A673 (cell line): ENCODE measurements at regions not wholly inside any gene's neighbourhood (a gene's known extent, or its start where the extent isn't known, plus 50 kb on each side); places are given as distances from the start of the nearest gene placed in this dataset.

ENCODE experiments used
- BruUV-seq: library from RNA; stranded (reverse); fragments of 400-500 nt; replicated peaks from 2 replicates; lab custom pipeline; 2021; lab: Mats Ljungman, UMichigan
- CTCF ChIA-PET: fragments of 300-600 bp; sonication (Branson Sonifier 250); formaldehyde crosslinking; loops from one replicate; lab custom pipeline; 2022; ENCODE audit warnings: antibody characterized with exemption; lab: Charles Lee
- POLR2A ChIA-PET: fragments of 300-600 bp; sonication (Branson Sonifier 250); formaldehyde crosslinking; loops from one replicate; lab custom pipeline; 2022; ENCODE audit warnings: antibody characterized with exemption; ENCODE audit not compliant: low non-redundant PET; lab: Charles Lee
- DNase-seq: peaks from one replicate; pipeline ENCODE4 v3.0.0-alpha.2; 2015; ENCODE audit warnings: low spot score
- H3K27ac ChIP-seq: fragments of 200-600 bp; sonication (generic); 2 replicates; pipeline ENCODE4 v1.5.1; 2016; ENCODE audit warnings: mixed run types, low read depth, mild to moderate bottlenecking, mixed read lengths, antibody characterized with exemption, low read length; ENCODE audit not compliant: poor library complexity, severe bottlenecking
- H3K27me3 ChIP-seq: fragments of 200-600 bp; sonication (generic); replicated peaks from 2 replicates; pipeline ENCODE4 v1.6.1; 2017; ENCODE audit warnings: mixed run types, low read depth, mild to moderate bottlenecking, mixed read lengths, antibody characterized with exemption, low read length; ENCODE audit not compliant: insufficient read depth, poor library complexity
- H3K36me3 ChIP-seq: fragments of 200-600 bp; sonication (generic); 2 replicates; pipeline ENCODE4 v1.6.1; 2016; ENCODE audit warnings: mixed run types, mild to moderate bottlenecking, mixed read lengths, antibody characterized with exemption, low read length; ENCODE audit not compliant: insufficient read depth, poor library complexity, severe bottlenecking
- H3K4me1 ChIP-seq: fragments of 200-600 bp; sonication (generic); 2 replicates; pipeline ENCODE4 v1.6.1; 2017; ENCODE audit warnings: mixed run types, mild to moderate bottlenecking, mixed read lengths, antibody characterized with exemption, low read length; ENCODE audit not compliant: insufficient read depth, poor library complexity, severe bottlenecking
- H3K4me3 ChIP-seq: fragments of 200-600 bp; sonication (generic); 2 replicates; pipeline ENCODE4 v1.5.1; 2016; ENCODE audit warnings: low read depth, mixed run types, mild to moderate bottlenecking, mixed read lengths, low read length; ENCODE audit not compliant: poor library complexity, severe bottlenecking
- H3K9me3 ChIP-seq: fragments of 200-600 bp; sonication (generic); 2 replicates; pipeline ENCODE4 v1.6.1; 2016; ENCODE audit warnings: mixed run types, low read depth, mild to moderate bottlenecking, mixed read lengths, antibody characterized with exemption, low read length; ENCODE audit not compliant: poor library complexity, severe bottlenecking
- EZH2 ChIP-seq: fragments of 200-600 bp; sonication (generic); IDR thresholded peaks from 2 replicates; pipeline ENCODE4 v1.6.1; 2017; ENCODE audit warnings: borderline replicate concordance, low read depth, mild to moderate bottlenecking, mixed read lengths, antibody characterized with exemption, low read length; ENCODE audit not compliant: poor library complexity, severe bottlenecking
- intact Hi-C: fragments of 100-400 bp; cut with micrococcal nuclease; formaldehyde crosslinking; loops from one replicate; pipeline ENCODE4 v1.10.0; 2022; ENCODE audit not compliant: unreplicated experiment
- TF ChIP-seq, protein P1 (sequence below): fragments of 300-800, 200-600 bp; sonication (generic); conservative IDR thresholded peaks from 2 replicates; pipeline ENCODE4 v1.5.1; 2017; ENCODE audit warnings: low read depth, mild to moderate bottlenecking, antibody characterized with exemption, low read length, moderate library complexity, mixed read lengths

DNA sequence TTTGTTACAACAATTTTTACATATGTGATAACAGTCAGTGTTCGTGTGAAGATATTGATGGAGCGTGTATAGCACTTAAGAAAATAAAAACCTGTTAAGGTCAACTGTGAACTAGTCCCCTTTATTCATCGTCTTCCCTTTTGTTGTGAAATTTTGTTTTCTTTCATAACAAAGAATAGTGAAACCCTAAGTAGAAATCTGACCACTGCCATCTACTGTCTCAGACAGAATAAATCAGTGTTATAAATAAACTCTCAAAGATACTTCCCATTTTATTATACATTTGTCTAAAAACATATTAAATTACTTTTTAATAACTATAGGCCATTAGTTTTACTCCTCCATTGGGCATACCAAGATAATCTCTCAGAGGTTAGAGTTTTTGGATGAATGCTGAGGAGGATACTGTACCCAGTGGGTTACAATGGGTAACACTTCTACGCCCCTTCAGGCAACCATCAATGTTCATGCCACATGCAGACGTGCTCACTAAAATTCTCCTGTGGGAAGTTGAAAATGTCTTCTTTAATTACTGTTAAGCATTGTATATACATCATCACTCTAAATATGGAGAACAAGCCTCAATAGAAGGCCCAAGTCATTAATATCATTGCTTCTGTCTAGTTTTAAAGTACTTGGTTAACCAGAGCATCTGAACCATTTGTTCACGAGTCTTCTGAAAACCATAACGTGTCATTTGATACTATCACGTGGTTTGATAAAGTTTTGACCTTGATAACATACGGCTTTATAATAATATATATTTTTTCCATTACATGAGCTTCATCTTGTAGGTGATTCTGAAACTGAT lies 171.2 kb downstream of the TMA16 start:
- Histone ChIP-seq H3K36me3 (no peaks in the 10 kb centered on the region), H3K27ac (no peak overlapping the region), H3K27me3 (no peaks in the 10 kb centered on the region), H3K4me1 (peaks cover 7% of the 10 kb centered on the region), H3K4me3 (no peak overlapping the region), H3K9me3 (no peaks in the 10 kb centered on the region)
- no peak for DNase-seq
- BruUV-seq: no TSS peak
- intact Hi-C loops: no loop called here
- TF ChIP-seq EZH2: no peak
- ChIA-PET POLR2A (no interaction called here), CTCF (no interaction called here)

DNA sequence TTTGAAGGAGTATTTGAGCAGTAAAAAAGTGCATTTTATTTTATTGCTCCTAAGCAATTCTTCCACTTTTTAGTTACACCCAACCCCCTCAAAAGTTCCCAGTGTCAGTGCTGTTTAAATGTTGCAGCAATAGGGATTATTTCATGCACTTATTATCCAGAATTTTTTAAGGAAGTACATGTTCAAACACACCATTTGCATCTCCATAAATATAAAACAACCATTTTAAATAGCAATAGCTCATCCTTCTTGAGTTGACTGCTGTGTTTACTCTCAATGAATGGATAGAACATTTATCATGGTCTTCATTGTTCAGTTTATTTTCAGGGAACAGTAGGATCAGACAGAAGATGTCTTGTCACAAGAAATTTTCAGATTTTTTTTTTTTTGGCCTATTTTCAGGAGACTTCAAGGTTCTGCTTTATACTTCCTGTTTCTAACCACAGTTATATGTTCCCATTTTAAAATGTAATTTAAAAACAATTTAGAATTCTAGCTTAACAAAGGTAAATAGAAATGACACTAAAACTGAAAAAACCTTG lies 171.9 kb downstream of the TMA16 start:
- TF ChIP-seq EZH2: no peak
- TF ChIP-seq, protein P1, sequence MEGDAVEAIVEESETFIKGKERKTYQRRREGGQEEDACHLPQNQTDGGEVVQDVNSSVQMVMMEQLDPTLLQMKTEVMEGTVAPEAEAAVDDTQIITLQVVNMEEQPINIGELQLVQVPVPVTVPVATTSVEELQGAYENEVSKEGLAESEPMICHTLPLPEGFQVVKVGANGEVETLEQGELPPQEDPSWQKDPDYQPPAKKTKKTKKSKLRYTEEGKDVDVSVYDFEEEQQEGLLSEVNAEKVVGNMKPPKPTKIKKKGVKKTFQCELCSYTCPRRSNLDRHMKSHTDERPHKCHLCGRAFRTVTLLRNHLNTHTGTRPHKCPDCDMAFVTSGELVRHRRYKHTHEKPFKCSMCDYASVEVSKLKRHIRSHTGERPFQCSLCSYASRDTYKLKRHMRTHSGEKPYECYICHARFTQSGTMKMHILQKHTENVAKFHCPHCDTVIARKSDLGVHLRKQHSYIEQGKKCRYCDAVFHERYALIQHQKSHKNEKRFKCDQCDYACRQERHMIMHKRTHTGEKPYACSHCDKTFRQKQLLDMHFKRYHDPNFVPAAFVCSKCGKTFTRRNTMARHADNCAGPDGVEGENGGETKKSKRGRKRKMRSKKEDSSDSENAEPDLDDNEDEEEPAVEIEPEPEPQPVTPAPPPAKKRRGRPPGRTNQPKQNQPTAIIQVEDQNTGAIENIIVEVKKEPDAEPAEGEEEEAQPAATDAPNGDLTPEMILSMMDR: no peak
- Histone ChIP-seq H3K4me3 (no peak overlapping the region), H3K9me3 (no peaks in the 10 kb centered on the region), H3K4me1 (peaks cover 7% of the 10 kb centered on the region), H3K27me3 (no peaks in the 10 kb centered on the region), H3K27ac (no peak overlapping the region), H3K36me3 (no peaks in the 10 kb centered on the region)
- intact Hi-C loops: no loop called here
- no TSS peak for BruUV-seq
- ChIA-PET POLR2A (no interaction called here), CTCF (no interaction called here)
- DNase-seq: peak; percentile 31

DNA sequence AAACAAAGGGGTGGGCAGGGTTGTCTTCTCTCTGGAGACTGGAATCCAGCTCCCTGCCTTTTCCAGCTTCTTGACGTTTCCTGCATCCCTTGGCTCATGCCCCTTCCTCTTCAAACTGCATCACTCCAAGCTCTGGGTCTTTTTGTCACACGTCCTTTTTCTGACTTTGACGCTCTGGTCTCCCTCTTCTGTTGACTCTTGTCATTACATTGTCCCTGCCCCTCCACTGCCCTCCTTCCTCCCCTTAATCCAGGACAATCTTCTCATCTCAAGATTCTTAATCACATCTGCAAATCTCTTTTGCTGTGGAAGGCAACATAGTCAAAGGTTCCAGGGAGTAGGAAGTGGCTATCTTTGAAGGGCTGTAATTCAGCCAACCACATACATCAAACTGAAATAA lies 178.3 kb downstream of the TMA16 start:
- Histone ChIP-seq H3K27me3 (no peaks in the 10 kb centered on the region), H3K9me3 (no peaks in the 10 kb centered on the region), H3K27ac (no peak overlapping the region), H3K36me3 (no peaks in the 10 kb centered on the region), H3K4me1 (no peaks in the 10 kb centered on the region), H3K4me3 (no peak overlapping the region)
- ChIA-PET POLR2A (no interaction called here), CTCF (no interaction called here)
- no peak for DNase-seq
- no TSS peak for BruUV-seq
- TF ChIP-seq, protein P1: no peak
- no peak for TF ChIP-seq EZH2
- intact Hi-C loops: loop anchor here (10.0 kb wide), 1 partner anchor 1062 kb away; no protein-coding TSS in a partner anchor
